ENCODE measurements at regions not wholly inside any gene's neighbourhood (a gene's known extent, or its start where the extent isn't known, plus 50 kb on each side); places are given as distances from the start of the nearest gene placed in this dataset.

DNA sequence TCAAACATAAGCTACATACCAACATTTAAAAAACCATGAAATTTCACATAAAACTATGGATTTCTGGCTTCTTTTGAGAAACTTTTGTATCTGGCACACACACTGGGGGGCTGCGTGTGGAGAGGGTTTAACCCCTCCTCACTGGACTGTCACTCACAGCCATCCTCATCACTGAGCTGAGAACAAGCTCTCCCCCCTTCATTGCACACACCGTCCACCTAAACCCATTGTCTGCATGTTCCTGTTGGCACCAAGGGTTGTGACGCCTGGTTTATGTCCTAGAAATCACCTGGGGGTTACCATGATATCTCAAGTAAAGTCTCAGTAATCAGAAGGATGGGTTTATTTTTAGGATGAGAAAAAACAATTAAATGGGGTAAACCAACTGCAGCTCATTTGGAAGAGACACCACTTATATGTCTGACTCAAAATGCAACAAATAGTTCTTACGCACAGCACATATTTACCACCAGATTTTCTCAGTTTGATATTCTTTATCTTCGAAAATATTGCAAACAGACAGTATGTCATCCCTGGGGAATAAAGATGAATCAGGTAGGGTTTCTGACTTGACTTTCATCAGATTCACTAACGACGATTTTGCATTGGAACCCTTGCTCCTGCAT is 218.5 kb upstream of the KLF6 start:
- Mint-ChIP-seq H3K9me3 (ENCODE audit: unreplicated experiment) (peaks cover 8% of the 10 kb centered on the region), H3K27ac (ENCODE audit: unreplicated experiment) (no peak overlapping the region), H3K4me1 (ENCODE audit: low read depth, unreplicated experiment) (peaks cover 6% of the 10 kb centered on the region), H3K36me3 (ENCODE audit: low read depth, unreplicated experiment) (peaks cover 2% of the 10 kb centered on the region), H3K4me3 (ENCODE audit: unreplicated experiment) (no peak overlapping the region), H3K27me3 (ENCODE audit: low read depth, unreplicated experiment) (no peaks in the 10 kb centered on the region)
- no peak overlapping the region for H3K9ac ChIP-seq (ENCODE audit: low read length)
- no peaks in the 10 kb centered on the region for H3K36me3 ChIP-seq (ENCODE audit: insufficient read depth, low read length)
- TF ChIP-seq EZH2 (IDR thresholded peaks at IDR 0.05; ENCODE audit: insufficient read depth, low read length), result no peak
- TF ChIP-seq, protein P1, sequence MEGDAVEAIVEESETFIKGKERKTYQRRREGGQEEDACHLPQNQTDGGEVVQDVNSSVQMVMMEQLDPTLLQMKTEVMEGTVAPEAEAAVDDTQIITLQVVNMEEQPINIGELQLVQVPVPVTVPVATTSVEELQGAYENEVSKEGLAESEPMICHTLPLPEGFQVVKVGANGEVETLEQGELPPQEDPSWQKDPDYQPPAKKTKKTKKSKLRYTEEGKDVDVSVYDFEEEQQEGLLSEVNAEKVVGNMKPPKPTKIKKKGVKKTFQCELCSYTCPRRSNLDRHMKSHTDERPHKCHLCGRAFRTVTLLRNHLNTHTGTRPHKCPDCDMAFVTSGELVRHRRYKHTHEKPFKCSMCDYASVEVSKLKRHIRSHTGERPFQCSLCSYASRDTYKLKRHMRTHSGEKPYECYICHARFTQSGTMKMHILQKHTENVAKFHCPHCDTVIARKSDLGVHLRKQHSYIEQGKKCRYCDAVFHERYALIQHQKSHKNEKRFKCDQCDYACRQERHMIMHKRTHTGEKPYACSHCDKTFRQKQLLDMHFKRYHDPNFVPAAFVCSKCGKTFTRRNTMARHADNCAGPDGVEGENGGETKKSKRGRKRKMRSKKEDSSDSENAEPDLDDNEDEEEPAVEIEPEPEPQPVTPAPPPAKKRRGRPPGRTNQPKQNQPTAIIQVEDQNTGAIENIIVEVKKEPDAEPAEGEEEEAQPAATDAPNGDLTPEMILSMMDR (IDR thresholded peaks at IDR 0.05; ENCODE audit: insufficient read depth, low read depth, low read length), result no peak
- DNase-seq (ENCODE audit: low read depth), result no peak
- H3K9me3 ChIP-seq (ENCODE audit: insufficient read depth, low read depth, low read length), result no peaks in the 10 kb centered on the region
- H3K27me3 ChIP-seq (ENCODE audit: insufficient read depth, low read length), result no peaks in the 10 kb centered on the region
- H3K4me2 ChIP-seq (ENCODE audit: low read length), result no peak overlapping the region
- no peak for FAIRE-seq
- no peak overlapping the region for H3K4me3 ChIP-seq (ENCODE audit: insufficient read depth, low read depth, low read length)
- no peak overlapping the region for H3K27ac ChIP-seq (ENCODE audit: low read depth, low read length)
- no peaks in the 10 kb centered on the region for H3K4me1 ChIP-seq (ENCODE audit: insufficient read depth, low read length)
- no peak overlapping the region for H2AFZ ChIP-seq (ENCODE audit: low read depth, low read length)
- H4K20me1 ChIP-seq (ENCODE audit: insufficient read depth, low read length), result no peaks in the 10 kb centered on the region
- no peaks in the 10 kb centered on the region for H3K79me2 ChIP-seq (ENCODE audit: insufficient read depth, low read length)

DNA sequence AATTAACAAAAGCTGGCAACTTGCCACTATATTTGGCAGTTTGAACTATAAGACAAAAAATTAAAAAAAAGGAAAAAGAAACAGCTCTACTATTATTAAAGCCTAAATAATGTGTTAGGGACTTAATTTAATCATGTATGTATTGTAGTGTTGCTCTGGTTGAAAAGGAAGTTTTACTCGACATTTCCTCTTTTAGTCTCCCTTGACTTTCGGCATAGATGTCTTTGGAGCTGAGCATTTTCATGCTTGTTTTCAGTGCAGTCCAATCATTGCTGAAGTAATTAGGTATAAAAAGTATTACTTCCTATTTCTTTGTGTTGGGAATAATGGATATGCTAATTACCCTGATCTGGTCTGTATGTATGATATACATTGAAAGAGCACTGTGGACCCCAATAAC is 216.8 kb upstream of the KLF6 start:
- Histone ChIP-seq H4K20me1 (ENCODE audit: insufficient read depth, low read length) (no peaks in the 10 kb centered on the region), H3K4me2 (ENCODE audit: low read length) (no peak overlapping the region), H3K4me3 (ENCODE audit: insufficient read depth, low read depth, low read length) (no peak overlapping the region), H3K9ac (ENCODE audit: low read length) (no peak overlapping the region), H3K27me3 (ENCODE audit: insufficient read depth, low read length) (no peaks in the 10 kb centered on the region), H2AFZ (ENCODE audit: low read depth, low read length) (no peak overlapping the region), H3K9me3 (ENCODE audit: insufficient read depth, low read depth, low read length) (no peaks in the 10 kb centered on the region), H3K36me3 (ENCODE audit: insufficient read depth, low read length) (no peaks in the 10 kb centered on the region), H3K79me2 (ENCODE audit: insufficient read depth, low read length) (no peaks in the 10 kb centered on the region), H3K27ac (ENCODE audit: low read depth, low read length) (no peak overlapping the region), H3K4me1 (ENCODE audit: insufficient read depth, low read length) (no peaks in the 10 kb centered on the region)
- peaks cover 6% of the 10 kb centered on the region for H3K9me3 Mint-ChIP-seq (ENCODE audit: unreplicated experiment)
- peaks cover 3% of the 10 kb centered on the region for H3K4me1 Mint-ChIP-seq (ENCODE audit: low read depth, unreplicated experiment)
- TF ChIP-seq EZH2 (IDR thresholded peaks at IDR 0.05; ENCODE audit: insufficient read depth, low read length), result no peak
- TF ChIP-seq, protein P1 (IDR thresholded peaks at IDR 0.05; ENCODE audit: insufficient read depth, low read depth, low read length), result no peak
- H3K36me3 Mint-ChIP-seq (ENCODE audit: low read depth, unreplicated experiment), result peaks cover 2% of the 10 kb centered on the region
- DNase-seq (ENCODE audit: low read depth), result no peak
- H3K4me3 Mint-ChIP-seq (ENCODE audit: unreplicated experiment), result no peak overlapping the region
- no peaks in the 10 kb centered on the region for H3K27me3 Mint-ChIP-seq (ENCODE audit: low read depth, unreplicated experiment)
- no peak for FAIRE-seq
- H3K27ac Mint-ChIP-seq (ENCODE audit: unreplicated experiment), result no peak overlapping the region

DNA sequence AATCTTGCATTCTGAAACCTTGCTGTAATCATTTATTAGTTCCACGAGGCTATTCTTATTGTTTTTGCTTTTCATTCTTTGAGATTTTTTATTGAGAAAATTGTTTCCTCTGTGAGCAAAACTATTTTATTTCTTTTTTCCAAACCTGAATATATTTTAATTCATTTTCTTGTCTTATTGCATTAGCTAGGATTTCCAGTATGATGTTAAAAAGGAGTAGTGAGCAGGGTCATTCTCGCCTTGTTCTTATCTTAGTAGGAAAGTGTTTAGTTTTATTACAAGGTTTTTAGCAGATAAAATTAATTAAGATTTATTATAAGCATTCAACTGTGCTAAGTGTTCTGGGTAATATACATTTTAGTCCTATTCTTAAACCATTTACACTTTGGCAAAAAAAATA is 214.6 kb upstream of the KLF6 start:
- H3K27me3 ChIP-seq (ENCODE audit: insufficient read depth, low read length), result no peaks in the 10 kb centered on the region
- Mint-ChIP-seq H3K27me3 (ENCODE audit: low read depth, unreplicated experiment) (no peaks in the 10 kb centered on the region), H3K4me1 (ENCODE audit: low read depth, unreplicated experiment) (peaks cover 11% of the 10 kb centered on the region), H3K9me3 (ENCODE audit: unreplicated experiment) (peaks cover 2% of the 10 kb centered on the region), H3K27ac (ENCODE audit: unreplicated experiment) (no peak overlapping the region), H3K4me3 (ENCODE audit: unreplicated experiment) (no peak overlapping the region), H3K36me3 (ENCODE audit: low read depth, unreplicated experiment) (peaks cover 2% of the 10 kb centered on the region)
- H3K4me2 ChIP-seq (ENCODE audit: low read length), result no peak overlapping the region
- H3K79me2 ChIP-seq (ENCODE audit: insufficient read depth, low read length), result no peaks in the 10 kb centered on the region
- no peak for DNase-seq (ENCODE audit: low read depth)
- H3K4me3 ChIP-seq (ENCODE audit: insufficient read depth, low read depth, low read length), result no peak overlapping the region
- no peak overlapping the region for H3K27ac ChIP-seq (ENCODE audit: low read depth, low read length)
- H4K20me1 ChIP-seq (ENCODE audit: insufficient read depth, low read length), result no peaks in the 10 kb centered on the region
- TF ChIP-seq, protein P1 (IDR thresholded peaks at IDR 0.05; ENCODE audit: insufficient read depth, low read depth, low read length), result no peak
- TF ChIP-seq EZH2 (IDR thresholded peaks at IDR 0.05; ENCODE audit: insufficient read depth, low read length), result no peak
- no peak overlapping the region for H3K9ac ChIP-seq (ENCODE audit: low read length)
- peaks cover 5% of the 10 kb centered on the region for H3K4me1 ChIP-seq (ENCODE audit: insufficient read depth, low read length)
- FAIRE-seq, result no peak
- H2AFZ ChIP-seq (ENCODE audit: low read depth, low read length), result no peak overlapping the region
- H3K36me3 ChIP-seq (ENCODE audit: insufficient read depth, low read length), result no peaks in the 10 kb centered on the region
- no peaks in the 10 kb centered on the region for H3K9me3 ChIP-seq (ENCODE audit: insufficient read depth, low read depth, low read length)
